Activated CD8-positive, alpha-beta T cell treated with anti-CD3 and anti-CD28 coated beads for 36 hours (primary cell): ENCODE measurements at regions not wholly inside any gene's neighbourhood (a gene's known extent, or its start where the extent isn't known, plus 50 kb on each side); places are given as distances from the start of the nearest gene placed in this dataset.

ENCODE experiments used
- ATAC-seq: fragments of 200-7000 bp; cut with Tn5 transposase; one replicate; pipeline ENCODE4 v1.10.0; 2021; ENCODE audit warnings: mild to moderate bottlenecking, moderate library complexity
- CTCF ChIA-PET: fragments of 350-600 bp; sonication (Branson Sonifier 250); formaldehyde crosslinking; loops from one replicate; lab custom pipeline; 2021; ENCODE audit warnings: antibody characterized with exemption; lab: Charles Lee
- POLR2A ChIA-PET: fragments of 350-600 bp; sonication (Branson Sonifier 250); formaldehyde crosslinking; loops from one replicate; lab custom pipeline; 2021; ENCODE audit warnings: antibody characterized with exemption; lab: Charles Lee
- DNase-seq: peaks from one replicate; pipeline ENCODE4 v3.0.0-alpha.2; 2020
- H3K27ac Mint-ChIP-seq: one replicate; pipeline ENCODE4 v1.8.0; 2021; ENCODE audit warnings: mild to moderate bottlenecking, mixed read lengths
- H3K27me3 Mint-ChIP-seq: one replicate; pipeline ENCODE4 v1.8.0; 2021; ENCODE audit warnings: mixed read lengths
- H3K36me3 Mint-ChIP-seq: one replicate; pipeline ENCODE4 v1.8.0; 2021; ENCODE audit warnings: low read depth, mixed read lengths
- H3K4me1 Mint-ChIP-seq: one replicate; pipeline ENCODE4 v1.8.0; 2021; ENCODE audit warnings: low read depth, mixed read lengths
- H3K4me3 Mint-ChIP-seq: one replicate; pipeline ENCODE4 v1.8.0; 2021; ENCODE audit warnings: mild to moderate bottlenecking, moderate library complexity, mixed read lengths
- H3K9me3 Mint-ChIP-seq: one replicate; pipeline ENCODE4 v1.8.0; 2021; ENCODE audit warnings: mixed read lengths
- intact Hi-C: fragments of 100-400 bp; cut with micrococcal nuclease; formaldehyde crosslinking; loops from one replicate; pipeline ENCODE4 v1.10.0; 2022
- TF ChIP-seq, protein P1 (sequence below): fragments of 200-600 bp; IDR thresholded peaks from one replicate; pipeline ENCODE4 v1.8.0; 2022; ENCODE audit warnings: antibody characterized with exemption, mild to moderate bottlenecking

DNA sequence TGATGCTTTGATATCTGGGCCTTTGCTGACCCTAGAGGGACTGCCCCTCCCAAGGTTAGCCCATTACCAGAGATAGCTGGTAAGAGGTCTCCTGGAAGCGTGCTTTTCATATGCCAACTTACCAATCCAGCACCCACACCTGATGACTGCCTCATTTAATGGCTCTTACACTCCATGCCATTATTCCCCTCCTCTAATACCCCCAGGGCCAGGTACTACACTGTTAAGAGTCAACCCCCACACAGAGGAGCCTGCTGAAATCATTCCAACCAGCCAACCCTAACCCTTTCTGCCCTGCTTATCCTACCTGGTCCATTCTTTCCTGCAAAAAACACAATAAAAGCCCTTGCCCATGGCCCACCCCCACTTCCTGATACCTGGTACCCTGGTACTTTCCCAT, 736.8 kb upstream of the SLC35B3 start:
- Mint-ChIP-seq H3K9me3 (peaks cover 2% of the 10 kb centered on the region), H3K4me3 (no peak overlapping the region), H3K4me1 (no peaks in the 10 kb centered on the region), H3K27ac (no peak overlapping the region), H3K36me3 (no peaks in the 10 kb centered on the region), H3K27me3 (no peaks in the 10 kb centered on the region)
- POLR2A ChIA-PET = no interaction called here
- no peak for ATAC-seq
- TF ChIP-seq, protein P1, sequence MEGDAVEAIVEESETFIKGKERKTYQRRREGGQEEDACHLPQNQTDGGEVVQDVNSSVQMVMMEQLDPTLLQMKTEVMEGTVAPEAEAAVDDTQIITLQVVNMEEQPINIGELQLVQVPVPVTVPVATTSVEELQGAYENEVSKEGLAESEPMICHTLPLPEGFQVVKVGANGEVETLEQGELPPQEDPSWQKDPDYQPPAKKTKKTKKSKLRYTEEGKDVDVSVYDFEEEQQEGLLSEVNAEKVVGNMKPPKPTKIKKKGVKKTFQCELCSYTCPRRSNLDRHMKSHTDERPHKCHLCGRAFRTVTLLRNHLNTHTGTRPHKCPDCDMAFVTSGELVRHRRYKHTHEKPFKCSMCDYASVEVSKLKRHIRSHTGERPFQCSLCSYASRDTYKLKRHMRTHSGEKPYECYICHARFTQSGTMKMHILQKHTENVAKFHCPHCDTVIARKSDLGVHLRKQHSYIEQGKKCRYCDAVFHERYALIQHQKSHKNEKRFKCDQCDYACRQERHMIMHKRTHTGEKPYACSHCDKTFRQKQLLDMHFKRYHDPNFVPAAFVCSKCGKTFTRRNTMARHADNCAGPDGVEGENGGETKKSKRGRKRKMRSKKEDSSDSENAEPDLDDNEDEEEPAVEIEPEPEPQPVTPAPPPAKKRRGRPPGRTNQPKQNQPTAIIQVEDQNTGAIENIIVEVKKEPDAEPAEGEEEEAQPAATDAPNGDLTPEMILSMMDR = no peak
- intact Hi-C loops = no loop called here
- CTCF ChIA-PET = no interaction called here
- no peak for DNase-seq

DNA sequence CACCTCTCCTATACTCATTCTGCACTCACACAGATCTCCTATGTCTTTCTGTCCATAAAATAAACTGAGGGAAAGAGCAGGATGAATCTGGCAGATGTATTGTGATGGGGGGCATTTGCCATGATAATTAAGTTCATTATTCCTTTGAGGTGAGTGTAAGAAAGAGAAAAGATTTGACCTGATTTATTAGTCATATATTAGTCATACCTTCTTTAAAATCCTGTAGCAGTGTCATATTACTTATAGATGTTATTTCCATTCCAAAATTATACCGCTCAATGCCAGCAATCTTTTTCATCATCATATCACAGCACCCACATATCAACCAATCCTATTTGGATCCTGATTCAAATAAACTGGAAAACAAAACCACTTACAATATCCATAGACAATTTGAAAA, 733.3 kb upstream of the SLC35B3 start:
- no peak overlapping the region for H3K27ac Mint-ChIP-seq
- no peaks in the 10 kb centered on the region for H3K4me1 Mint-ChIP-seq
- ChIA-PET CTCF (no interaction called here), POLR2A (no interaction called here)
- DNase-seq = no peak
- TF ChIP-seq, protein P1 = no peak
- H3K4me3 Mint-ChIP-seq = no peak overlapping the region
- intact Hi-C loops = no loop called here
- no peaks in the 10 kb centered on the region for H3K27me3 Mint-ChIP-seq
- no peaks in the 10 kb centered on the region for H3K36me3 Mint-ChIP-seq
- H3K9me3 Mint-ChIP-seq = no peaks in the 10 kb centered on the region
- ATAC-seq = no peak

DNA sequence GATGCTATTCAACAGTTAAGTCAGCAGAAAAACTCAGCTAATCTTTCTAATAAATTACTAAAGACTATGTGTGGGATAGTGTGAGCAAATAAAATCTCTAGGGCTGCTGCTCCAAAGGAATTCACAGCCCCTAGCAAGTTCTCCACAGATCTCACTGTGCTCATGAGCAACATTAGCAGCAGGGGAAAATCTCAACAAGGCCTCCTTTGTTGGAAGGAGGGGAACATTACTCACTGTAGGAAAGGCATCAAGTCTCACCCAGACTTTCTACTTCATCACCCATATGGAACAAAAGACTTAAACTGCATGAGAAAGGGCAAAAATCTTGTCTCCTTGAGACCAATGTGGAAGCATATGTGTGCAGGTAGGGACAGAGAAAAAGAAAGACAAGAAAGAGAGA, 726.4 kb upstream of the SLC35B3 start:
- Mint-ChIP-seq H3K4me3 (no peak overlapping the region), H3K9me3 (peaks cover 15% of the 10 kb centered on the region), H3K36me3 (no peaks in the 10 kb centered on the region), H3K4me1 (no peaks in the 10 kb centered on the region), H3K27me3 (no peaks in the 10 kb centered on the region), H3K27ac (no peak overlapping the region)
- ChIA-PET CTCF (no interaction called here), POLR2A (no interaction called here)
- intact Hi-C loops = no loop called here
- no peak for DNase-seq
- ATAC-seq = no peak
- TF ChIP-seq, protein P1 = no peak

DNA sequence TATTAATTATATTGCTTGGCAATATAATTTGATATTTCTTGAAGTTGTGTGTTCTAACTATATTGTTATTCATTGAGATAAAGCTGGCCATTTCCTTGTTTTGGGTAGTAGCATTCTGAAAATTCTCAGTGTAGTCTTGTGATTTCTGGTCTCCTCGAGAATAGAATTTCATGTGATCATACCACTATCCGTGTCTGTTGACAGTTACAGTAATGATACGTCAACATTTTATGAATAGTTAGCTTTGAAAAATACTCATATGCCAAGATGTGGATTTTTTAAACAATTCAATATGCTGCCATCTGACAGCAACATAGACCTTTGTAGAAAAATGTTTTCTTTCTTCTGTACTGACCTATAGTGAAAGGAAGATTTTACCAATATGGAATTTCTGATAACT, 723.7 kb upstream of the SLC35B3 start:
- DNase-seq (no peak), ATAC-seq (no peak)
- Mint-ChIP-seq H3K4me3 (no peak overlapping the region), H3K9me3 (peaks cover 15% of the 10 kb centered on the region), H3K36me3 (no peaks in the 10 kb centered on the region), H3K27me3 (no peaks in the 10 kb centered on the region), H3K27ac (no peak overlapping the region), H3K4me1 (no peaks in the 10 kb centered on the region)
- ChIA-PET POLR2A (no interaction called here), CTCF (no interaction called here)
- intact Hi-C loops = no loop called here
- TF ChIP-seq, protein P1 = no peak

- intact Hi-C loops = no loop called here
- no peaks in the 10 kb centered on the region for H3K27me3 Mint-ChIP-seq
- ChIA-PET CTCF (no interaction called here), POLR2A (no interaction called here)
- DNase-seq = no peak
- ATAC-seq = no peak
- no peaks in the 10 kb centered on the region for H3K4me1 Mint-ChIP-seq
- no peaks in the 10 kb centered on the region for H3K36me3 Mint-ChIP-seq
- TF ChIP-seq, protein P1 = no peak
- no peaks in the 10 kb centered on the region for H3K9me3 Mint-ChIP-seq
- H3K4me3 Mint-ChIP-seq = no peak overlapping the region
- H3K27ac Mint-ChIP-seq = no peak overlapping the region
Observed at GRCh38 chr6:9155836-9156235, 720.5 kb upstream of the SLC35B3 start.
